ENCODE measurements at regions not wholly inside any gene's neighbourhood (a gene's known extent, or its start where the extent isn't known, plus 50 kb on each side); places are given as distances from the start of the nearest gene placed in this dataset.
"Not testable (repeated sequence)": the region's sequence is repeated elsewhere in the genome, so short reads cannot be mapped to it uniquely, and the experiment has no call there.

DNA sequence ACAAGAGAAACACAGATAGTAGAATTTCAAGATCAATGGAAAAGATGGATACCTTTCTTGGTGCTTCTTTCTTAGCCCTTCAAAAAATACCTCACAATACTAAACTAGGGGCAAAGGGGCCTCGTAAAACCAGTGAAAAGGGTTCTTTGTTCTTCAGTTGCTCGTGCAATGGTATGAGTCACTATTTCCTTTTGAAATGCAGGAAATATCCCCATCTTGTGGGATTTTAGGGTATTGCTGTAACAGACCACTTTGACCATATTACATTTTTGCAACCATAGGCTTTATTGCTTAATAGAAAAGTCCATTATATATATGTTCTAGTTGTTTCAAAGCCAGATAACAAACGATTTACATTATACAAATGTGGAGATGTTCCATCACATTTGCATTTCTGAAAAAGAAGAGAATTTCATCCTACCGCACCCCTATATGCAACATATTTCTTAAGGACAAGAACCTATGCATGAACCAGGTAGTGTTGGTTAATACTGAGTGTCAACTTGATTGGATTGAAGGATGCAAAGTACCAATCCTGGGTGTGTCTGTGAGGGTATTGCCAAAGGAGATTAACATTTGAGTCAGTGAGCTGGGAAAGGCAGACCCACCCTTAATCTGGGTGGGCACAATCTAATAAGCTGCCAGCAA is 88.6 kb upstream of the PKN2 start:
- DNase-seq, result peak; percentile 23

- not testable (repeated sequence) for DNase-seq
Observed at GRCh38 chr1:88597973-88598372, 86.1 kb upstream of the PKN2 start.

- peak; percentile 19 for DNase-seq
Observed at GRCh38 chr1:88608139-88608943, 75.7 kb upstream of the PKN2 start.

DNA sequence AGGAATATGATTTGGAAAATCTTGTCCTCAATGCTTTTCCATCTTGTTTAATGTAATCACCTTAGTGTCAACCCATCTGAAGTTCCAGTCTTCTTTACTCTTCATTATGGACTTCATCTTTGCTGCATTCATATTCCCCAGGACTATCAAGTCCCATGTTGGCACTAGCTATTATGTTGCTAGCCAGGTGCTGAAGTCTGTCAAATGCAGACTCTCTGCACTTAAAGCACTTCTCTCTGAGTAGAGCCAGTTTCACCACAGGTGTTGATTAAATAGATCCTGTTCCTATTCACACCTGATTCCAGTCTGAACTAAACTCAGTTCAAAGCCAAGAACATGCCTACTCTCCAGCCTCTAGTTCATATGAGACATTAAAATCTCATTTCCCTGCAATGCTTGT is 75.0 kb upstream of the PKN2 start:
- no peak for DNase-seq

- no peak for DNase-seq
Observed at GRCh38 chr1:88610687-88611086, 73.4 kb upstream of the PKN2 start.

- DNase-seq, result no peak
Observed at GRCh38 chr1:88612292-88612691, 71.8 kb upstream of the PKN2 start.

DNA sequence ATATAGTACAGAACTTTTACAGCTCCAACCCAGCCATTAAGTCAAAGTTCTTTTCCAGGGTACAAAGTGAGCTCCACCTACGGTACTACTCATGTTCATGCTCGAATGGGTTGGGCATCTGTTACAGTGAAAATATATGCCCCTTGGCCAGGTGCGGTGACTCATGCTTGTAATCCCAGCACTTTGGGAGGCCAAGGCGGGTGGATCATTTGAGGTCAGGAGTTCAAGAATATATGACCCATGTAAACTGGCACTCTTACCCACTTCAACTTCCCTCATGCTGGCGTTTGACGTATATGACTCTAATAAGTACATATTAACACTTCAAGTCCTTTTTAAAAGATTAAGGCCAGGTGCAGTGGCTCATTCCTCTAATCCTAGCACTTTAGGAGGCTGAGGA is 71.3 kb upstream of the PKN2 start:
- no peak for DNase-seq

- no peak for DNase-seq
Observed at GRCh38 chr1:88618331-88618730, 65.7 kb upstream of the PKN2 start.

GRCh38 chr1:88623101-88623500 is 61.0 kb upstream of the PKN2 start:
- not testable (repeated sequence) for DNase-seq

Measured in fibroblast of skin of scalp (primary cell).